ENCODE measurements at regions not wholly inside any gene's neighbourhood (a gene's known extent, or its start where the extent isn't known, plus 50 kb on each side); places are given as distances from the start of the nearest gene placed in this dataset.

DNA sequence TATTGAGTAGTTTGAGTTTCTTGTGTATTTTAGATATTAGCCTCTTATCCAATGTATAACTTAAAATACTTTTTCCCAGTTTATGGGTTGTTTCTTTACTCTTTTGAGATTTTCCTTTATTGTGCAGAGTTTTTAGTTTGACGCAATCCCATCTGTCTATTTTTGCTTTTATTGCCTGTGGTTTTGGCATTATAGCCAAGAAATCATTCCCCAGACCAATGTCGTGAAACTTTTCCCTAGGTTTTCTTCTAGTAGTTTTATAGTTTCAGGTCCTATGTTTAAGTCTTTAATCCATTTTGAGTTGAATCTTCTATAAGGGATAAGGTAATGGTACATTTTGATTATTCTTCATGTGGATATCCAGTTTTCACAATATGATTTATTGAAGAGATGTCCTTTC lies 87.6 kb downstream of the LEPR start:
- H3K9me1 ChIP-seq (ENCODE audit: insufficient read depth, low read length), result peaks cover 4% of the 10 kb centered on the region; the same call in 1 of the 2 replicates
- H2AFZ ChIP-seq (replicated peaks; ENCODE audit: low read length, poor library complexity), result no peak overlapping the region
- no peak overlapping the region for H2BK20ac ChIP-seq (ENCODE audit: low read depth, low read length)
- no peak overlapping the region for H3K18ac ChIP-seq (ENCODE audit: low read depth, low read length)
- POLR2A ChIA-PET (ENCODE audit: unreplicated experiment), result no interaction called here
- H2BK5ac ChIP-seq (ENCODE audit: low read depth, low read length, poor library complexity, severe bottlenecking), result no peak overlapping the region
- dilution Hi-C loops (cut with HindIII; ENCODE audit: low sequenced_read_pairs, unreplicated experiment), result no loop called here
- H3K14ac ChIP-seq (replicated peaks; ENCODE audit: low read depth, low read length), result no peak overlapping the region
- H3K27me3 ChIP-seq (ENCODE audit: control insufficient read depth, insufficient read depth, low read length), result no peaks in the 10 kb centered on the region
- no peak overlapping the region for H3K27ac ChIP-seq (ENCODE audit: insufficient read depth, low read length)
- H2BK15ac ChIP-seq (ENCODE audit: low read depth, low read length), result no peak overlapping the region
- in situ Hi-C loops (cut with MboI; ENCODE audit: low sequenced_read_pairs), result no loop called here
- DNase-seq (no peak), ATAC-seq (ENCODE audit: low read depth) (no peak)
- H3K9ac ChIP-seq (ENCODE audit: low read depth, low read length), result no peak overlapping the region
- H4K5ac ChIP-seq (ENCODE audit: low read depth, low read length), result no peak overlapping the region
- no peaks in the 10 kb centered on the region for H4K20me1 ChIP-seq (ENCODE audit: insufficient read depth, low read length)
- no TSS peak for BruUV-seq (replicated peaks)
- H4K91ac ChIP-seq (ENCODE audit: insufficient read depth, low read depth, low read length), result no peak overlapping the region
- H3K4ac ChIP-seq (ENCODE audit: low read depth, low read length), result no peak overlapping the region
- no peak overlapping the region for H2BK120ac ChIP-seq (ENCODE audit: low read depth, low read length)
- peaks cover 10% of the 10 kb centered on the region for H3K4me1 ChIP-seq (ENCODE audit: control insufficient read depth, insufficient read depth, low read length)
- no peak overlapping the region for H3K23ac ChIP-seq (ENCODE audit: low read depth, low read length)
- no peak overlapping the region for H3K56ac ChIP-seq (ENCODE audit: extremely low read depth, insufficient read depth, low read length)
- H2AK9ac ChIP-seq (replicated peaks; ENCODE audit: low read depth, low read length, poor library complexity), result no peak overlapping the region
- no peak overlapping the region for H4K8ac ChIP-seq (ENCODE audit: low read depth in 2 of 2, low read length in 2 of 2)
- WGBS, 2 experiments (ENCODE audit: extremely low coverage in 2 of 2, insufficient read length in 1 of 2), result no CpG with 5 or more reads among the region's 2 CpGs
- no peak overlapping the region for H3K4me2 ChIP-seq (ENCODE audit: low read depth, low read length)
- H2AK5ac ChIP-seq (ENCODE audit: low read depth, low read length), result no peak overlapping the region
- H3K36me3 ChIP-seq (ENCODE audit: control insufficient read depth, insufficient read depth, low read length), result no peaks in the 10 kb centered on the region
- TF ChIP-seq MAFK (IDR thresholded peaks at IDR 0.05; ENCODE audit: low read depth, low read length), result no peak
- TF ChIP-seq, protein P1, sequence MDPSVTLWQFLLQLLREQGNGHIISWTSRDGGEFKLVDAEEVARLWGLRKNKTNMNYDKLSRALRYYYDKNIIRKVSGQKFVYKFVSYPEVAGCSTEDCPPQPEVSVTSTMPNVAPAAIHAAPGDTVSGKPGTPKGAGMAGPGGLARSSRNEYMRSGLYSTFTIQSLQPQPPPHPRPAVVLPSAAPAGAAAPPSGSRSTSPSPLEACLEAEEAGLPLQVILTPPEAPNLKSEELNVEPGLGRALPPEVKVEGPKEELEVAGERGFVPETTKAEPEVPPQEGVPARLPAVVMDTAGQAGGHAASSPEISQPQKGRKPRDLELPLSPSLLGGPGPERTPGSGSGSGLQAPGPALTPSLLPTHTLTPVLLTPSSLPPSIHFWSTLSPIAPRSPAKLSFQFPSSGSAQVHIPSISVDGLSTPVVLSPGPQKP (IDR thresholded peaks at IDR 0.05; ENCODE audit: borderline replicate concordance, low read depth, low read length), result no peak
- no peak for TF ChIP-seq RAD21 (IDR thresholded peaks at IDR 0.05; ENCODE audit: low read length)
- intact Hi-C loops (cut with micrococcal nuclease), result no loop called here
- no peaks in the 10 kb centered on the region for H3K9me3 ChIP-seq (ENCODE audit: control insufficient read depth, insufficient read depth, low read length)
- CTCF ChIA-PET, result no interaction called here
- H3K79me1 ChIP-seq (ENCODE audit: low read depth in 1 of 2, low read length in 2 of 2), result no peaks in the 10 kb centered on the region
- no peak overlapping the region for H3K4me3 ChIP-seq (ENCODE audit: insufficient read depth, low read depth, low read length)
